ENCODE measurements at regions not wholly inside any gene's neighbourhood (a gene's known extent, or its start where the extent isn't known, plus 50 kb on each side); places are given as distances from the start of the nearest gene placed in this dataset.
"Not testable (repeated sequence)": the region's sequence is repeated elsewhere in the genome, so short reads cannot be mapped to it uniquely, and the experiment has no call there.

DNA sequence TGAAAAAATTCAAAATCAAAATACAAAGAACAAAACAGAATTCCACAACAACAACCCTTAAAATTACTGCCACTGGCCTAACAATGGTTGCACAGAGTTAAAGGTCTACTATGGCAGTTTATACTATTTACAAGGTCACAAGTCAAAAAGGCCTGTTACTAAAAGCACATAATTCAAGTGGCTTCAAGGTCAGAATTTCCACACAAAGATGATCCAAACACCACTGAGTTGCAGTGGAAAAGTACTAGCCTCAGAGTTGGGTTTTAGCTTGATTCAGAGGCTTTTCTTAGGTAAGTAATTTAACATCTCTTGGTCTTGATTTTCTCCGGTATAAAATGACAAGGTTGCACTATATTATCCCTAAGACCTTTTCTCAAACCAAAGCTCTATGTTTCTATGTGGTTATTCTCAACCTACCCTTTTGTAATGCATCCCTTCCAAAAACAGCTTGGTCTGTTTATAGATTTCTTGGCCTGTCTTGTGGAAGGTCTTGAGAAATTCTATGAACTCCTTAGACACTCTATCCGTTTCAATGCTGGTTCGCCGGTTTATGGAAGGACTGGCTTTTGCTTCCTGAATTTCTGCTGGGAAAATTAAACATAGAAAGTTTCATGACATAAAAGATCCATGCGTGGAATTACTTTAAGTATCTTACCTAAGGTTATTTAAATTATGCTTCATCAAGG, 69.5 kb downstream of the MDH2 start:
- H3K9me3 ChIP-seq; POLR2A ChIA-PET; DNase-seq (ENCODE audit: low read depth in 1 of 2, low spot score in 1 of 2); H3K4me3 ChIP-seq; ATAC-seq; FAIRE-seq: not testable (repeated sequence)
- CTCF ChIA-PET = interaction anchor here (1.7 kb wide), 1 partner anchor 60 kb away, joined by 5 read pairs; no protein-coding TSS in a partner anchor
- Histone ChIP-seq H3K4me2 (peak overlapping the region; percentile 63), H3K4me1 (peaks cover 35% of the 10 kb centered on the region), H3K27ac (peak overlapping the region; percentile 60 to 67)
- WGBS (ENCODE audit: missing lambda C conversion rate) = 81% methylated on average over 5 of the region's 5 CpGs

DNA sequence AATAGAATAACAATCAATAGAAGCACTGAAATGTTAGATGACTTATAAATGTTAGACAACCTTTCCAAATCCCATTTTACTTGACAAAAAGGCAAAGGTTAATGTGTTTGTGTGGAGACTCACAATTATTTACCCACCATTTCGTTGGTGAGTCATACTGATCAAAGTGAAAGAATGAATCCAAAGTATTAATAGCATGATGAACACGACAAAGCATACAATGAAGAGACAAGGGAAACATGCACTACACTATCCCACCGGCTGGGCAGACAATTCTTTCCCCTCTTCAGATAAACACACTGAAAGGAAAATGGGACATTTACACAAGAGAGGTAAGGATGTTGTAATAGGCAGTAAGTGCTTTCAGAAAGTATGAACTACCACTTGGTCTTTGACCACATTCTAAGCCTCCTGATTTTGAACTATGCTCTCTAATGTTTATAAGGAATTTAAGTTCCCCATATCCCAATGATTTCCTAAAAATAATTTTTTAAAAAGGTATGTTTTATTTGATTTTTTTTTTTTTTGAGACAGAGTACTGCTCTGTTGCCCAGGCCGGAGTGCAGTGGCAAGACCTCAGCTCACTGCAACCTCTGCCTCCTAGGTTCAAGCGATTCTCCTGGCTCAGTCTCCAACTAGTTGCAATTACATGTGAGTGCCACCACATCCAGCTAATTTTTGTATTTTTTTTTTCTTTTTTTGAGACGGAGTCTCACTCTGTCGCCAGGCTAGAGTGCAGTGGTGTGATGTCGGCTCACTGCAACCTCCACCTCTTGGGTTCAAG, 70.5 kb downstream of the MDH2 start:
- TF ChIP-seq FOSL2 (IDR thresholded peaks at IDR 0.05) = peak; percentile 59; the same call in 1 of the 2 replicates
- TF ChIP-seq FOSL2 (CRISPR knock-in tag; IDR thresholded peaks at IDR 0.05) = peak; percentile 91
- TF ChIP-seq CEBPB (IDR thresholded peaks at IDR 0.05) = peak; percentile 36 to 44; a peak in 2 of 4 replicates
- peak; percentile 68 for TF ChIP-seq JUNB (IDR thresholded peaks at IDR 0.05)
- 58% methylated on average over 8 of the region's 8 CpGs for WGBS (ENCODE audit: missing lambda C conversion rate)
- H3K4me3 ChIP-seq, H3K9me3 ChIP-seq, POLR2A ChIA-PET: not testable (repeated sequence)
- peak; percentile 78 for FAIRE-seq
- H3K27ac ChIP-seq = peak overlapping the region; percentile 67 to 82
- CTCF ChIA-PET = interaction anchor here (0.6 to 1.5 kb wide), 4 partner anchors 36 to 252 kb away, joined by 3 read pairs; no protein-coding TSS in a partner anchor
- ATAC-seq = peak; percentile 84 to 94
- peaks cover 40% of the 10 kb centered on the region for H3K4me1 ChIP-seq
- peak overlapping the region; percentile 63 for H3K4me2 ChIP-seq
- peak; percentile 15 to 75 for DNase-seq (ENCODE audit: low read depth in 1 of 2, low spot score in 1 of 2)

DNA sequence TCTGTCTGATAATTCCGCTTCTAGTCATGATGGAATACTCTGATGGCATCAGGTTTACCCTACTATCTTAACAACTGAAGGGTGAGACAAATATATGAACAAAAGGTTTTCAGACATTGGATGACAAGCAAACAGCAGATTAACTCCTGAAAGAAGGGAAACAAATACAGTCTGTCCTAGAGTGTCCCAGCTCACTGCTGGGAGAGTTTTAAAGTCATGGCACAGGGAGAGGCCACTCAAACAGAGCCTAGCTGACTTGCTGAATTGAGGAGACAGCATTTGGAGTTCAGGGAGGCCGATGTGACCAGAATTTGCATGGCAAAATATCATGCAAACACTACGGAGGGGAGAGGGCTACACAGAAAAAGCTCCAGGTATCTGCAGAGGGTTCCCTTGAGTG, 73.1 kb downstream of the MDH2 start:
- Histone ChIP-seq H3K4me1 (peaks cover 37% of the 10 kb centered on the region), H3K27ac (peak overlapping the region; percentile 13 to 21; a peak in 1 of 6 replicates), H3K9me3 (no peaks in the 10 kb centered on the region), H3K4me3 (no peak overlapping the region), H3K4me2 (no peak overlapping the region)
- WGBS (ENCODE audit: missing lambda C conversion rate) = 63% methylated on average over 3 of the region's 3 CpGs
- FAIRE-seq (no peak), ATAC-seq (no peak), DNase-seq (ENCODE audit: low read depth in 1 of 2, low spot score in 1 of 2) (no peak)
- no peak for TF ChIP-seq NR3C1 (IDR thresholded peaks at IDR 0.05)
- TF ChIP-seq, protein P1, sequence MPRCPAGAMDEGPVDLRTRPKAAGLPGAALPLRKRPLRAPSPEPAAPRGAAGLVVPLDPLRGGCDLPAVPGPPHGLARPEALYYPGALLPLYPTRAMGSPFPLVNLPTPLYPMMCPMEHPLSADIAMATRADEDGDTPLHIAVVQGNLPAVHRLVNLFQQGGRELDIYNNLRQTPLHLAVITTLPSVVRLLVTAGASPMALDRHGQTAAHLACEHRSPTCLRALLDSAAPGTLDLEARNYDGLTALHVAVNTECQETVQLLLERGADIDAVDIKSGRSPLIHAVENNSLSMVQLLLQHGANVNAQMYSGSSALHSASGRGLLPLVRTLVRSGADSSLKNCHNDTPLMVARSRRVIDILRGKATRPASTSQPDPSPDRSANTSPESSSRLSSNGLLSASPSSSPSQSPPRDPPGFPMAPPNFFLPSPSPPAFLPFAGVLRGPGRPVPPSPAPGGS (IDR thresholded peaks at IDR 0.05) = no peak
- no peak for TF ChIP-seq SMC3 (IDR thresholded peaks at IDR 0.05)
- TF ChIP-seq NFE2L2 (conservative IDR thresholded peaks at IDR 0.05; ENCODE audit: low read length) = no peak
- no peak for TF ChIP-seq EHF (CRISPR knock-in tag; IDR thresholded peaks at IDR 0.05)
- no peak for TF ChIP-seq BHLHE40 (IDR thresholded peaks at IDR 0.05; ENCODE audit: low read depth, low read length)
- no peak for TF ChIP-seq PHF8 (IDR thresholded peaks at IDR 0.05; ENCODE audit: borderline replicate concordance, low read depth)
- ChIA-PET CTCF (no interaction called here), POLR2A (no interaction called here)

DNA sequence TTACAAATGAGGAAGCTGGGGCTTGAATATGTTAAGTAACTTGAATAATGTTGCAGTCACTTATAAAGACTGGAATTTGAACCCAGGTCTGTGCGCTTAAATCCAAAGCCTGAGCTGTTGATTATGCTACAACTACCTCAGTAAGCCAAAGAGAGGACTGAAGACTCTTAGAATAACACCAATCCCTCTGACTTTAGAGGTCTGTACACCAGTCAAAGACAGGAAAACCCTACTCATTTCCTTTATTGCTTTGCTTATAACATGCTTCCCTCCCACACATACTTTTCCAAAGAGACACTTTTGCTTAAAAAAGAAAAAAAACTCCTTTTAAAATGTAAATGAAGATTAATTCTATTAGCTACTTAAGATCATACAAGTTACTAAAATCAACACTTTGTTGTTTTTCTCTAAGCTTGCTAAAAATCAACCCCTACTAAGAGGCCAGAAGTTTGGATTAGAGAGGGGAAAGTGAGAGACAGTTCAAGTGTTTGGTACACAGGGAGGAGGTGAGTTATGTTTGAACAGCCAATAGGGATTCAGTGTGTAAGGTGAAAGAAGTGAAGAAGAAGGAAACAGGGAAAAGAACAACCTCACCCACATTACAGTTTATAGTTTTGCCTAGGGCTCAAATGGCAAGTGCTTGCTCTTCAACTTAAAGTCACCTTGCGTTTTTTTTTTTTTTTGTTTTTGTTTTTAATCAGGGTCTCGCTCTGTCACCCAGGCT, 74.8 kb downstream of the MDH2 start:
- Histone ChIP-seq H3K27ac (no peak overlapping the region), H3K4me2 (no peak overlapping the region), H3K4me1 (peaks cover 28% of the 10 kb centered on the region), H3K9me3 (no peaks in the 10 kb centered on the region), H3K4me3 (no peak overlapping the region)
- 93% methylated on average over 3 of the region's 3 CpGs for WGBS (ENCODE audit: missing lambda C conversion rate)
- no peak for FAIRE-seq
- no peak for ATAC-seq
- ChIA-PET POLR2A (no interaction called here), CTCF (interaction anchor here (0.9 to 1.1 kb wide), 2 partner anchors 8 to 54 kb away, joined by 3 to 5 read pairs; no protein-coding TSS in a partner anchor)
- no peak for DNase-seq (ENCODE audit: low read depth in 1 of 2, low spot score in 1 of 2)
- TF ChIP-seq, protein P1 (IDR thresholded peaks at IDR 0.05) = no peak
- TF ChIP-seq MAZ (IDR thresholded peaks at IDR 0.05; ENCODE audit: borderline replicate concordance, low read depth, low read length) (no peak), HOXB5 (CRISPR knock-in tag; IDR thresholded peaks at IDR 0.05) (no peak), HDAC2 (IDR thresholded peaks at IDR 0.05) (no peak), EHF (CRISPR knock-in tag; IDR thresholded peaks at IDR 0.05) (no peak), ZSCAN20 (CRISPR knock-in tag; IDR thresholded peaks at IDR 0.05) (no peak), CEBPB (IDR thresholded peaks at IDR 0.05) (no peak), CBX2 (IDR thresholded peaks at IDR 0.05; ENCODE audit: borderline replicate concordance, low read depth) (no peak), CBX8 (IDR thresholded peaks at IDR 0.05) (no peak)
- TF ChIP-seq, protein P2, sequence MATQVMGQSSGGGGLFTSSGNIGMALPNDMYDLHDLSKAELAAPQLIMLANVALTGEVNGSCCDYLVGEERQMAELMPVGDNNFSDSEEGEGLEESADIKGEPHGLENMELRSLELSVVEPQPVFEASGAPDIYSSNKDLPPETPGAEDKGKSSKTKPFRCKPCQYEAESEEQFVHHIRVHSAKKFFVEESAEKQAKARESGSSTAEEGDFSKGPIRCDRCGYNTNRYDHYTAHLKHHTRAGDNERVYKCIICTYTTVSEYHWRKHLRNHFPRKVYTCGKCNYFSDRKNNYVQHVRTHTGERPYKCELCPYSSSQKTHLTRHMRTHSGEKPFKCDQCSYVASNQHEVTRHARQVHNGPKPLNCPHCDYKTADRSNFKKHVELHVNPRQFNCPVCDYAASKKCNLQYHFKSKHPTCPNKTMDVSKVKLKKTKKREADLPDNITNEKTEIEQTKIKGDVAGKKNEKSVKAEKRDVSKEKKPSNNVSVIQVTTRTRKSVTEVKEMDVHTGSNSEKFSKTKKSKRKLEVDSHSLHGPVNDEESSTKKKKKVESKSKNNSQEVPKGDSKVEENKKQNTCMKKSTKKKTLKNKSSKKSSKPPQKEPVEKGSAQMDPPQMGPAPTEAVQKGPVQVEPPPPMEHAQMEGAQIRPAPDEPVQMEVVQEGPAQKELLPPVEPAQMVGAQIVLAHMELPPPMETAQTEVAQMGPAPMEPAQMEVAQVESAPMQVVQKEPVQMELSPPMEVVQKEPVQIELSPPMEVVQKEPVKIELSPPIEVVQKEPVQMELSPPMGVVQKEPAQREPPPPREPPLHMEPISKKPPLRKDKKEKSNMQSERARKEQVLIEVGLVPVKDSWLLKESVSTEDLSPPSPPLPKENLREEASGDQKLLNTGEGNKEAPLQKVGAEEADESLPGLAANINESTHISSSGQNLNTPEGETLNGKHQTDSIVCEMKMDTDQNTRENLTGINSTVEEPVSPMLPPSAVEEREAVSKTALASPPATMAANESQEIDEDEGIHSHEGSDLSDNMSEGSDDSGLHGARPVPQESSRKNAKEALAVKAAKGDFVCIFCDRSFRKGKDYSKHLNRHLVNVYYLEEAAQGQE (IDR thresholded peaks at IDR 0.05) = no peak
